ENCODE measurements at regions not wholly inside any gene's neighbourhood (a gene's known extent, or its start where the extent isn't known, plus 50 kb on each side); places are given as distances from the start of the nearest gene placed in this dataset.

- no peak for ATAC-seq
- H3K9me2 ChIP-seq (replicated peaks; ENCODE audit: low read length) = no peaks in the 10 kb centered on the region
- no peaks in the 10 kb centered on the region for H3K4me1 ChIP-seq (ENCODE audit: insufficient read depth, low read length)
- H2AFZ ChIP-seq (ENCODE audit: low read length) = no peak overlapping the region
- TF ChIP-seq EZH2phosphoT487 (IDR thresholded peaks at IDR 0.05; ENCODE audit: borderline replicate concordance, low read length) (no peak), EZH2 (IDR thresholded peaks at IDR 0.05; ENCODE audit: low read length, unreplicated experiment) (no peak), CTCF (conservative IDR thresholded peaks at IDR 0.05; ENCODE audit: low read depth, low read length) (no peak)
- no peak overlapping the region for H3K4me2 ChIP-seq (ENCODE audit: low read length)
- H3K79me2 ChIP-seq (ENCODE audit: low read length) = no peaks in the 10 kb centered on the region
- ChIA-PET CTCF (no interaction called here), POLR2A (ENCODE audit: unreplicated experiment) (no interaction called here)
- no peak overlapping the region for H3K9ac ChIP-seq (ENCODE audit: low read length)
- H3K9me3 ChIP-seq (ENCODE audit: low read length) = no peaks in the 10 kb centered on the region
- H3K27ac ChIP-seq (ENCODE audit: low read length) = no peak overlapping the region
- no peak overlapping the region for H3K4me3 ChIP-seq (ENCODE audit: low read length)
- no TSS peak for BruUV-seq (replicated peaks)
- DNase-seq = no peak
- peaks cover 100% of the 10 kb centered on the region for H3K27me3 ChIP-seq (ENCODE audit: low read length)
- H3F3A ChIP-seq (ENCODE audit: low read length, unreplicated experiment) = no peaks in the 10 kb centered on the region
- H4K20me1 ChIP-seq (ENCODE audit: low read length) = no peaks in the 10 kb centered on the region
- H3K36me3 ChIP-seq (ENCODE audit: low read depth, low read length) = no peaks in the 10 kb centered on the region
- intact Hi-C loops (cut with micrococcal nuclease) = no loop called here
Observed at GRCh38 chr17:79519601-79520000, 91.2 kb downstream of the RBFOX3 start.

GRCh38 chr17:79518585-79519523 lies 92.0 kb downstream of the RBFOX3 start:
- no peaks in the 10 kb centered on the region for H3K9me2 ChIP-seq (replicated peaks; ENCODE audit: low read length)
- no TSS peak for BruUV-seq (replicated peaks)
- H3K4me2 ChIP-seq (ENCODE audit: low read length) = no peak overlapping the region
- H3K27ac ChIP-seq (ENCODE audit: low read length) = no peak overlapping the region
- H3K79me2 ChIP-seq (ENCODE audit: low read length) = no peaks in the 10 kb centered on the region
- H2AFZ ChIP-seq (ENCODE audit: low read length) = no peak overlapping the region
- peaks cover 92% of the 10 kb centered on the region for H3K27me3 ChIP-seq (ENCODE audit: low read length)
- no peak overlapping the region for H3K9ac ChIP-seq (ENCODE audit: low read length)
- no peaks in the 10 kb centered on the region for H3K4me1 ChIP-seq (ENCODE audit: insufficient read depth, low read length)
- no peaks in the 10 kb centered on the region for H3F3A ChIP-seq (ENCODE audit: low read length, unreplicated experiment)
- no peaks in the 10 kb centered on the region for H4K20me1 ChIP-seq (ENCODE audit: low read length)
- no peaks in the 10 kb centered on the region for H3K9me3 ChIP-seq (ENCODE audit: low read length)
- ATAC-seq = no peak
- intact Hi-C loops (cut with micrococcal nuclease) = no loop called here
- no peaks in the 10 kb centered on the region for H3K36me3 ChIP-seq (ENCODE audit: low read depth, low read length)
- no peak overlapping the region for H3K4me3 ChIP-seq (ENCODE audit: low read length)
- DNase-seq = no peak
- TF ChIP-seq CTCF (conservative IDR thresholded peaks at IDR 0.05; ENCODE audit: low read depth, low read length) = no peak
- TF ChIP-seq EZH2 (IDR thresholded peaks at IDR 0.05; ENCODE audit: low read length, unreplicated experiment) = no peak
- no peak; the same call in 1 of the 2 replicates for TF ChIP-seq EZH2phosphoT487 (IDR thresholded peaks at IDR 0.05; ENCODE audit: borderline replicate concordance, low read length)
- ChIA-PET CTCF (no interaction called here), POLR2A (ENCODE audit: unreplicated experiment) (no interaction called here)
